ENCODE measurements at regions not wholly inside any gene's neighbourhood (a gene's known extent, or its start where the extent isn't known, plus 50 kb on each side); places are given as distances from the start of the nearest gene placed in this dataset.

- no peak for TF ChIP-seq POLR2A (IDR thresholded peaks at IDR 0.05; ENCODE audit: low read depth, low read length)
- no peak for TF ChIP-seq TAF1 (IDR thresholded peaks at IDR 0.05; ENCODE audit: low read depth, low read length)
- no peak for TF ChIP-seq PAX5 (IDR thresholded peaks at IDR 0.05; ENCODE audit: insufficient read depth, low read length, severe bottlenecking)
- TF ChIP-seq POLR2AphosphoS5 (IDR thresholded peaks at IDR 0.05; ENCODE audit: low read depth, low read length) = no peak
Observed at GRCh38 chr16:9593440-9593839, 502.0 kb downstream of the HAPSTR1 start.

All from GM12891 (cell line).